ENCODE measurements at regions not wholly inside any gene's neighbourhood (a gene's known extent, or its start where the extent isn't known, plus 50 kb on each side); places are given as distances from the start of the nearest gene placed in this dataset.

DNA sequence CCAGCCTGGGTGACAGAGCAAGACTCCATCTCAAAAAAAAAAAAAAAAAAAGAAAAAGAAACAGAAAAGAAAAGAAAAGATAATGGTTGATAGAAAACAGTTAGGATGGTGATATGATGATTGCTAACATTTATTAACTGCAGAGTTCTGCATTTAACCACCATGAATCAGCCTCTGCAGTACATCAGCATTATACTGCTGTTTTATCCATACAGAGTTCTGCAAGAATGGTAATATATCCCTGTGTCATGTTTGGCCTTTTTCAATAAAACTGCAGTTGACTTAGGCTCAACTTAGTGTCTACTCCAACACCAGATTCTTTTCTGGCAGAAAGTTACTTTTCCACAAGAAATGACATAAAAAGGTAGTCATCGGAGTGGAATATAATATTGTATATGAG, 62.6 kb downstream of the DUSP6 start:
- no peak overlapping the region for H2AFZ ChIP-seq (replicated peaks)
- H3K9me3 ChIP-seq (ENCODE audit: low read depth): no peaks in the 10 kb centered on the region
- no peak overlapping the region for H3K9ac ChIP-seq
- H4K20me1 ChIP-seq (ENCODE audit: low read depth): no peaks in the 10 kb centered on the region
- no peak for DNase-seq (ENCODE audit: low spot score)
- Mint-ChIP-seq H3K27me3 (ENCODE audit: insufficient read depth, low read depth) (no peaks in the 10 kb centered on the region), H3K4me1 (peaks cover 12% of the 10 kb centered on the region), H3K9me3 (no peaks in the 10 kb centered on the region), H3K4me3 (no peak overlapping the region), H3K36me3 (no peaks in the 10 kb centered on the region), H3K27ac (no peak overlapping the region)
- no peaks in the 10 kb centered on the region for H3K27me3 ChIP-seq
- H3K36me3 ChIP-seq: no peaks in the 10 kb centered on the region
- H3K4me2 ChIP-seq: no peak overlapping the region
- H3F3A ChIP-seq (ENCODE audit: low read depth): no peaks in the 10 kb centered on the region
- no peak overlapping the region for H3K4me3 ChIP-seq
- no peak overlapping the region for H3K27ac ChIP-seq
- no peaks in the 10 kb centered on the region for H3K79me2 ChIP-seq (ENCODE audit: low read depth)
- no peak for TF ChIP-seq EZH2 (IDR thresholded peaks at IDR 0.05)
- TF ChIP-seq, protein P1, sequence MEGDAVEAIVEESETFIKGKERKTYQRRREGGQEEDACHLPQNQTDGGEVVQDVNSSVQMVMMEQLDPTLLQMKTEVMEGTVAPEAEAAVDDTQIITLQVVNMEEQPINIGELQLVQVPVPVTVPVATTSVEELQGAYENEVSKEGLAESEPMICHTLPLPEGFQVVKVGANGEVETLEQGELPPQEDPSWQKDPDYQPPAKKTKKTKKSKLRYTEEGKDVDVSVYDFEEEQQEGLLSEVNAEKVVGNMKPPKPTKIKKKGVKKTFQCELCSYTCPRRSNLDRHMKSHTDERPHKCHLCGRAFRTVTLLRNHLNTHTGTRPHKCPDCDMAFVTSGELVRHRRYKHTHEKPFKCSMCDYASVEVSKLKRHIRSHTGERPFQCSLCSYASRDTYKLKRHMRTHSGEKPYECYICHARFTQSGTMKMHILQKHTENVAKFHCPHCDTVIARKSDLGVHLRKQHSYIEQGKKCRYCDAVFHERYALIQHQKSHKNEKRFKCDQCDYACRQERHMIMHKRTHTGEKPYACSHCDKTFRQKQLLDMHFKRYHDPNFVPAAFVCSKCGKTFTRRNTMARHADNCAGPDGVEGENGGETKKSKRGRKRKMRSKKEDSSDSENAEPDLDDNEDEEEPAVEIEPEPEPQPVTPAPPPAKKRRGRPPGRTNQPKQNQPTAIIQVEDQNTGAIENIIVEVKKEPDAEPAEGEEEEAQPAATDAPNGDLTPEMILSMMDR (IDR thresholded peaks at IDR 0.05): no peak
- TF ChIP-seq EZH2phosphoT487 (IDR thresholded peaks at IDR 0.05): no peak
- H3K4me1 ChIP-seq: peaks cover 23% of the 10 kb centered on the region

DNA sequence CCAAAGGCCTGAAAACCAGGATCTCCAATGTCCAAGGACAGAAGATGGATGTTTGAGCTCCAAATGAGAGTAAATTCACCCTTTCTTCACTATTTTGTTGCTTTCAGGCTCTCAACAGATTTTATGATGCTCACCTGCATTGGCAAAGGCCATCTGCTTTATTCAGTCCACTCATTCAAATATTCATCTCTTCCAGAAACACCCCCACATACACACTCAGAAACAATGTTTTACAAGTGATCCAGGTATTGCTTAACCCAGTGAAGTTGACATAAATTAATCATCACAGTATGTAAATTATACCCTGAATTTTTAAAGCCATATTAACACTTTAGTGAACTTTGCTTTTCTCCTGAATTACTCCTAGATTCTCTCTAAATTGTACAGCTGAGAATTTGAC, 63.3 kb downstream of the DUSP6 start:
- DNase-seq (ENCODE audit: low spot score): no peak
- no peak overlapping the region for H3K4me3 Mint-ChIP-seq
- Histone ChIP-seq H4K20me1 (ENCODE audit: low read depth) (no peaks in the 10 kb centered on the region), H3F3A (ENCODE audit: low read depth) (no peaks in the 10 kb centered on the region), H2AFZ (replicated peaks) (no peak overlapping the region), H3K4me1 (peaks cover 23% of the 10 kb centered on the region), H3K4me3 (no peak overlapping the region), H3K9me3 (ENCODE audit: low read depth) (no peaks in the 10 kb centered on the region), H3K36me3 (no peaks in the 10 kb centered on the region), H3K27me3 (no peaks in the 10 kb centered on the region), H3K9ac (no peak overlapping the region), H3K27ac (no peak overlapping the region), H3K4me2 (no peak overlapping the region), H3K79me2 (ENCODE audit: low read depth) (no peaks in the 10 kb centered on the region)
- no peaks in the 10 kb centered on the region for H3K27me3 Mint-ChIP-seq (ENCODE audit: insufficient read depth, low read depth)
- TF ChIP-seq EZH2 (IDR thresholded peaks at IDR 0.05): no peak
- TF ChIP-seq, protein P1 (IDR thresholded peaks at IDR 0.05): no peak
- TF ChIP-seq EZH2phosphoT487 (IDR thresholded peaks at IDR 0.05): no peak
- peaks cover 12% of the 10 kb centered on the region for H3K4me1 Mint-ChIP-seq
- no peaks in the 10 kb centered on the region for H3K9me3 Mint-ChIP-seq
- H3K27ac Mint-ChIP-seq: no peak overlapping the region
- H3K36me3 Mint-ChIP-seq: no peaks in the 10 kb centered on the region

DNA sequence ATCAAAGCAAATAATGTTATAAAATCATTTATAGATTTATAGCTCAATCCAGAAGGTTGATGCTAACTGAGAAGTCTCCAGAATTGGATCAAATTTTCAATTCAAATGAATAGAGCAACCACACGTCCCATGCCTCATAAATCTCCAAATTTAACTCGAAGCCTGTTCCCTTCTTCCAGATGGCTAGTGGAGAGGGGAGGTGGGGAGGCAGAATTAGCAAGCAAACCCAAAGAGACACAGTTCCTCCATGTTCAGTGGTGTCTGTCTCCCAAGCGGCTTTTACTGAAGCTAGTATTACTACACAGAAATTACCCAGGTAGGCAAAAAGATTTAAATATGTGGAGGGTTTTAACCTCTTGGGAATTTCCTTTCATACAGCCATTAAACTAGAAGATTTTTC, 65.8 kb downstream of the DUSP6 start:
- peaks cover 2% of the 10 kb centered on the region for H3K27me3 Mint-ChIP-seq (ENCODE audit: insufficient read depth, low read depth)
- no peak overlapping the region for H3K27ac ChIP-seq
- H4K20me1 ChIP-seq (ENCODE audit: low read depth): no peaks in the 10 kb centered on the region

More for the DNA sequence above, 65.8 kb downstream of the DUSP6 start:
- no peak for DNase-seq (ENCODE audit: low spot score)
- no peak overlapping the region for H3K4me2 ChIP-seq
- no peak overlapping the region for H3K27ac Mint-ChIP-seq
- H3K4me1 ChIP-seq: peaks cover 9% of the 10 kb centered on the region
- H3K79me2 ChIP-seq (ENCODE audit: low read depth): no peaks in the 10 kb centered on the region
- H3K4me1 Mint-ChIP-seq: peaks cover 9% of the 10 kb centered on the region
- no peak overlapping the region for H3K4me3 ChIP-seq
- no peak for TF ChIP-seq EZH2phosphoT487 (IDR thresholded peaks at IDR 0.05)
- TF ChIP-seq, protein P1 (IDR thresholded peaks at IDR 0.05): no peak
- TF ChIP-seq EZH2 (IDR thresholded peaks at IDR 0.05): no peak
- H3K9me3 ChIP-seq (ENCODE audit: low read depth): no peaks in the 10 kb centered on the region
- no peaks in the 10 kb centered on the region for H3K27me3 ChIP-seq
- no peaks in the 10 kb centered on the region for H3K36me3 Mint-ChIP-seq
- peak overlapping the region; percentile 55 for H2AFZ ChIP-seq (replicated peaks)
- no peaks in the 10 kb centered on the region for H3K36me3 ChIP-seq
- no peak overlapping the region for H3K9ac ChIP-seq
- no peaks in the 10 kb centered on the region for H3F3A ChIP-seq (ENCODE audit: low read depth)
- no peak overlapping the region for H3K4me3 Mint-ChIP-seq
- no peaks in the 10 kb centered on the region for H3K9me3 Mint-ChIP-seq
